Upper lobe of right lung (tissue), 1 donor: ENCODE measurements at regions not wholly inside any gene's neighbourhood (a gene's known extent, or its start where the extent isn't known, plus 50 kb on each side); places are given as distances from the start of the nearest gene placed in this dataset.

ENCODE experiments used
- ATAC-seq: fragments of 200-7000 bp; cut with Tn5 transposase; one replicate; pipeline ENCODE4 v1.9.1; 2020; ENCODE audit warnings: mild to moderate bottlenecking, moderate library complexity
- DNase-seq: peaks from one replicate; pipeline ENCODE4 v3.0.0-alpha.2; 2020
- H3K27ac ChIP-seq: fragments of 200-600 bp; one replicate; pipeline ENCODE4 v1.8.0; 2022
- H3K27me3 ChIP-seq: fragments of 200-600 bp; one replicate; pipeline ENCODE4 v1.8.0; 2022; ENCODE audit warnings: mild to moderate bottlenecking
- H3K36me3 ChIP-seq: fragments of 200-600 bp; one replicate; pipeline ENCODE4 v1.8.0; 2022
- H3K4me1 ChIP-seq: fragments of 200-600 bp; one replicate; pipeline ENCODE4 v1.8.0; 2022
- H3K4me3 ChIP-seq: fragments of 200-600 bp; one replicate; pipeline ENCODE4 v1.8.0; 2022; ENCODE audit warnings: mild to moderate bottlenecking
- H3K9me3 ChIP-seq: fragments of 200-600 bp; one replicate; pipeline ENCODE4 v1.8.0; 2022
- intact Hi-C: fragments of 100-400 bp; cut with DNase I; formaldehyde crosslinking; loops from one replicate; pipeline ENCODE4 v1.11.0; 2022
- TF ChIP-seq, protein P1 (sequence below): fragments of 200-600 bp; IDR thresholded peaks from one replicate; pipeline ENCODE4 v1.8.0; 2022; ENCODE audit warnings: antibody characterized with exemption
- donor health status: DM: no; HTN: yes; CAD: no; lungs with severe emphysema.

DNA sequence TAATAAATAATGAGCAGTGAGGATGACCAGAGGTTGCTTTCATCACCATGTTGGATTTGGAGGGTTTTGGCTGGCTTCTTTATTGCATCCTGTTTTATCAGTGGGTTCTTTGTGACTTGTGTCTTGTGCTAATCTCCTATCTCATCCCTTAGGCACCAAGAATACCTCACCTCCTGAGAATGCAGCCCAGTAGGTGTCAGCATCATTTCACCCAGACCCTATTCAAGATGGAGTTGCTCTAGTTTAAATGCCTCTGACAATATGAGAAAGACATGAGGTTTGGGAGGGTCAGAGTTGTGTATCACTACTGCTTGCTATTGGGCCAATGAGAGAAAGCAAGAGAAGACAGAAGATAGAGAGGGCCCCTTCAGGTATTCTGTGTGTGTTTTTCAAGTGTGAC, 592.2 kb downstream of the ETNK1 start:
- H3K9me3 ChIP-seq, result no peaks in the 10 kb centered on the region
- ATAC-seq (no peak), DNase-seq (no peak)
- H3K27ac ChIP-seq, result no peak overlapping the region
- H3K27me3 ChIP-seq, result no peaks in the 10 kb centered on the region
- H3K4me3 ChIP-seq, result no peak overlapping the region
- TF ChIP-seq, protein P1, sequence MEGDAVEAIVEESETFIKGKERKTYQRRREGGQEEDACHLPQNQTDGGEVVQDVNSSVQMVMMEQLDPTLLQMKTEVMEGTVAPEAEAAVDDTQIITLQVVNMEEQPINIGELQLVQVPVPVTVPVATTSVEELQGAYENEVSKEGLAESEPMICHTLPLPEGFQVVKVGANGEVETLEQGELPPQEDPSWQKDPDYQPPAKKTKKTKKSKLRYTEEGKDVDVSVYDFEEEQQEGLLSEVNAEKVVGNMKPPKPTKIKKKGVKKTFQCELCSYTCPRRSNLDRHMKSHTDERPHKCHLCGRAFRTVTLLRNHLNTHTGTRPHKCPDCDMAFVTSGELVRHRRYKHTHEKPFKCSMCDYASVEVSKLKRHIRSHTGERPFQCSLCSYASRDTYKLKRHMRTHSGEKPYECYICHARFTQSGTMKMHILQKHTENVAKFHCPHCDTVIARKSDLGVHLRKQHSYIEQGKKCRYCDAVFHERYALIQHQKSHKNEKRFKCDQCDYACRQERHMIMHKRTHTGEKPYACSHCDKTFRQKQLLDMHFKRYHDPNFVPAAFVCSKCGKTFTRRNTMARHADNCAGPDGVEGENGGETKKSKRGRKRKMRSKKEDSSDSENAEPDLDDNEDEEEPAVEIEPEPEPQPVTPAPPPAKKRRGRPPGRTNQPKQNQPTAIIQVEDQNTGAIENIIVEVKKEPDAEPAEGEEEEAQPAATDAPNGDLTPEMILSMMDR, result no peak
- H3K36me3 ChIP-seq, result no peaks in the 10 kb centered on the region
- no peaks in the 10 kb centered on the region for H3K4me1 ChIP-seq
- intact Hi-C loops, result no loop called here

DNA sequence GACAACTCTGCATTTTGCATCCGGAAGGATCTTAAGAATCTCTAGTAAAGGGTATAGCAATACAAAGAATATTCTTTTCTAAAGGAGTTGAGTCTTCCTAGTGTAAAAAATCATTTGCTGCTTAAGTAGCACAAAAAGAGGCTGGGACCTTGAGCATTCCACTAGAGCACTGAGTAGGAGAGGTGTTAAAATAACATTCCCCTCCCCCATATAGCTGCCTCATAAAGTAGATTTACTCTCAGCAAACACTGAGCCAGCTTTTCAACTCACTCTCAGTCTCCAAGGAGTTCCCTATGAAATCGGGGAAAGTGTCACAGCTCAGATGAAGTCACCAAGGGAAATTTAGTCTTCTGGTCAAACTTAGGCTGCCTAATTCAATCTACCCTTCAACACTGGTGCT, 592.7 kb downstream of the ETNK1 start:
- TF ChIP-seq, protein P1, result no peak
- Histone ChIP-seq H3K4me3 (no peak overlapping the region), H3K27me3 (no peaks in the 10 kb centered on the region), H3K4me1 (no peaks in the 10 kb centered on the region), H3K9me3 (no peaks in the 10 kb centered on the region), H3K27ac (no peak overlapping the region), H3K36me3 (no peaks in the 10 kb centered on the region)
- no peak for ATAC-seq
- intact Hi-C loops, result no loop called here
- no peak for DNase-seq

DNA sequence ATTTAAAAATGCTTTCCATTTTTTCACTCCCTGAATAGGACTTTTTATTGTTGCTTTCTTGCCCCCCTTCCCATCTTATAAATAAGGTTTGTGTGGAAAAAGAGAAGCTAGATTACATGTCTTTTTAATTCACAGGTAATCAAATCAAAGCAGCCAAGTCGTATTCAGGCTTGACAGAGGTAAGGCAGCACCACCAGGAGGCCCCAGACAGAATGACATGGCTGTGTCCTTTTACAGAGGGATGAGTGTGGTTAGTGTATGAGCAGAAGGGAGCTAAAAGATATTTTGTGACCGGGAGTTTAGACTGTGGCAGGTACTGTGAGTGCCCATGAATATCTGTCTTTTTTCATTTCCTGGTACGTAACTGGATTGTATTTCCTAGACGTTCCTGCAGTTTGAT, 596.1 kb downstream of the ETNK1 start:
- DNase-seq (no peak), ATAC-seq (no peak)
- H3K9me3 ChIP-seq, result no peaks in the 10 kb centered on the region
- H3K27me3 ChIP-seq, result no peaks in the 10 kb centered on the region
- TF ChIP-seq, protein P1, result no peak
- H3K4me1 ChIP-seq, result no peaks in the 10 kb centered on the region
- no peaks in the 10 kb centered on the region for H3K36me3 ChIP-seq
- H3K27ac ChIP-seq, result no peak overlapping the region
- intact Hi-C loops, result no loop called here
- H3K4me3 ChIP-seq, result no peak overlapping the region

DNA sequence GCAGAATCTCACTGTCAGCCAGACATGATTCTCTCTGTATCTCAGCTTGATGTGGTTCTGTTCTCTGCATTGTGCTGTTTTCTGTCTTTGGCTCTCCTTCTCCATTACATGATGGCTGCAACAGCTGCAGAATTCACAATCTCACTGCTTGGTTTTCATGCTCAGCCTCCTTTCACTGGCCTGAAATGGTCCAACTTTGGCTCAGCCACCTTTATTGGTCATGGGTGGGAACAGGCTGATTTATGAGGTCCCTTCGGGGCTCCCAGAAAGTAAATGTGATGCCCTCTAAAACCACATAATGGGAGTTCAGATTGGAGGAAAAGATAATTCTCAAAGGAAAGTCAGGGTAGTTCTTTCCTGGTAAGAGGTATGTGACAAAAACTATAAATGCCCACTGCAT, 597.0 kb downstream of the ETNK1 start:
- Histone ChIP-seq H3K36me3 (no peaks in the 10 kb centered on the region), H3K4me3 (no peak overlapping the region), H3K9me3 (no peaks in the 10 kb centered on the region), H3K4me1 (no peaks in the 10 kb centered on the region), H3K27me3 (no peaks in the 10 kb centered on the region), H3K27ac (no peak overlapping the region)
- DNase-seq, result no peak
- no peak for ATAC-seq
- TF ChIP-seq, protein P1, result no peak
- intact Hi-C loops, result no loop called here

DNA sequence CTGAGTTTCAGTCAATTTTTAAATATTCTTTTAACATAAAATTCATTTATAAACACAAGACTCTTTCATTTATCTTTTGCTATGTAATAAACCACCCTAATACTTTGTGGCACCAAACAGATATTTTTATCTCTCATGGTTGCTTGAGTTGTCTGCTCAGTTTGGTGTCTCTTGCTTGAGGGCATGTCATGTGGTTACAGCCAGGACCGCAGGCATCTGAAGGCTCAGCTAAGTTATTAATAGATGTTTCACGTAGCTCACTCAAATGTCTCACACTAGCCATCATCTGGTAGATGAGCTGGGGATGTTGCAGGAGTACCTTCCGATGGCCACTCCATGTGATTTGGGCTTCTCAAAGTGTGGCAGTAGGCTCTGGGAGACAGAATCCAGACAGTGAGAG, 597.8 kb downstream of the ETNK1 start:
- Histone ChIP-seq H3K27me3 (no peaks in the 10 kb centered on the region), H3K9me3 (no peaks in the 10 kb centered on the region), H3K27ac (no peak overlapping the region), H3K36me3 (no peaks in the 10 kb centered on the region), H3K4me3 (no peak overlapping the region), H3K4me1 (no peaks in the 10 kb centered on the region)
- no peak for ATAC-seq
- no peak for DNase-seq
- intact Hi-C loops, result no loop called here
- TF ChIP-seq, protein P1, result no peak

DNA sequence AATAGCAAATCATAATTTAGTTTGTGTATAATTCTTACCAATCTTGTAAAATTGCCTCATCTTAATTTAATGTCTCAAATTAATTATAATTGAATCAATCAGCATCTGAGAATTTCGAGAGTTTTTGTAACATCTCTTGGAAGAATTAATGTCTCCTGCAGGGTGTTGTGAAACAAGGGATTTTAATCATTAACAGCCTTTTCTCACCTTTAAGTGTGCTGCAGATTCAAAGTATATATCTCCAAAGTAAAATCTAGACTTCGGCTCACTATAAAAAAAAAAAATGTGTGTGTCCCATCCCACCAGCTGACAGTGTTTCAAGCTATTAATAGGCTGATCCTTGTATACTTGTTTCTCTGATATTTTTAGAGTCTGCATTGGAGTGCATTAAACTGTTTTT, 603.1 kb downstream of the ETNK1 start:
- no peaks in the 10 kb centered on the region for H3K4me1 ChIP-seq
- H3K27me3 ChIP-seq, result no peaks in the 10 kb centered on the region
- no peaks in the 10 kb centered on the region for H3K9me3 ChIP-seq
- intact Hi-C loops, result no loop called here
- no peak for ATAC-seq
- TF ChIP-seq, protein P1, result no peak
- no peaks in the 10 kb centered on the region for H3K36me3 ChIP-seq
- no peak overlapping the region for H3K27ac ChIP-seq
- H3K4me3 ChIP-seq, result no peak overlapping the region
- DNase-seq, result no peak
